Retinal pigment epithelial cell (primary cell): ENCODE measurements at regions not wholly inside any gene's neighbourhood (a gene's known extent, or its start where the extent isn't known, plus 50 kb on each side); places are given as distances from the start of the nearest gene placed in this dataset.

ENCODE experiments used
- DNase-seq: peaks from one replicate; pipeline ENCODE4 v3.0.0-alpha.2; 2010; ENCODE audit warnings: low read depth
- H3K4me3 ChIP-seq: 2 replicates; pipeline ENCODE4 v1.5.1; 2011; ENCODE audit warnings: mild to moderate bottlenecking, low read length, control low read depth, moderate library complexity
- CTCF ChIP-seq: conservative IDR thresholded peaks from 2 replicates; pipeline ENCODE4 v1.5.1; 2011; ENCODE audit warnings: low read depth, low read length, control low read depth, inconsistent platforms

- H3K4me3 ChIP-seq, result no peak overlapping the region
- no peak for DNase-seq
- TF ChIP-seq CTCF, result no peak
Observed at GRCh38 chr20:48284837-48285236, 499.6 kb upstream of the SULF2 start.

GRCh38 chr20:48284315-48284714, 499.0 kb upstream of the SULF2 start:
- no peak for TF ChIP-seq CTCF
- H3K4me3 ChIP-seq, result no peak overlapping the region
- DNase-seq, result no peak

GRCh38 chr20:48283470-48284110, 498.3 kb upstream of the SULF2 start:
- DNase-seq, result peak; percentile 59
- H3K4me3 ChIP-seq, result no peak overlapping the region
- TF ChIP-seq CTCF, result no peak

GRCh38 chr20:48282591-48283228, 497.4 kb upstream of the SULF2 start:
- TF ChIP-seq CTCF, result no peak
- H3K4me3 ChIP-seq, result no peak overlapping the region
- no peak for DNase-seq

GRCh38 chr20:48281501-48281900, 496.2 kb upstream of the SULF2 start:
- TF ChIP-seq CTCF, result no peak
- H3K4me3 ChIP-seq, result no peak overlapping the region
- DNase-seq, result no peak

GRCh38 chr20:48278961-48279481, 493.7 kb upstream of the SULF2 start:
- TF ChIP-seq CTCF, result no peak
- no peak for DNase-seq
- H3K4me3 ChIP-seq, result no peak overlapping the region

GRCh38 chr20:48277266-48277665, 492.0 kb upstream of the SULF2 start:
- H3K4me3 ChIP-seq, result no peak overlapping the region
- DNase-seq, result peak; percentile 34
- TF ChIP-seq CTCF, result no peak
